T-helper 1 cell (primary cell): ENCODE measurements at regions not wholly inside any gene's neighbourhood (a gene's known extent, or its start where the extent isn't known, plus 50 kb on each side); places are given as distances from the start of the nearest gene placed in this dataset.
"Not testable (repeated sequence)": the region's sequence is repeated elsewhere in the genome, so short reads cannot be mapped to it uniquely, and the experiment has no call there.

Experiments
- DNase-seq, 5 donors: peaks; one replicate each; pipeline ENCODE4 v3.0.0-alpha.2; 2012 to 2020

- no peak for DNase-seq
Measured at GRCh38 chr3:75395580-75396315, 268.4 kb upstream of the FRG2C start.

- no peak for DNase-seq
Measured at GRCh38 chr3:75396316-75396802, 267.8 kb upstream of the FRG2C start.

GRCh38 chr3:75397486-75397885, 266.6 kb upstream of the FRG2C start:
- not testable (repeated sequence) for DNase-seq

GRCh38 chr3:75422101-75422945, 241.8 kb upstream of the FRG2C start:
- peak in 1 of 5 donors; percentile 15 for DNase-seq

DNA sequence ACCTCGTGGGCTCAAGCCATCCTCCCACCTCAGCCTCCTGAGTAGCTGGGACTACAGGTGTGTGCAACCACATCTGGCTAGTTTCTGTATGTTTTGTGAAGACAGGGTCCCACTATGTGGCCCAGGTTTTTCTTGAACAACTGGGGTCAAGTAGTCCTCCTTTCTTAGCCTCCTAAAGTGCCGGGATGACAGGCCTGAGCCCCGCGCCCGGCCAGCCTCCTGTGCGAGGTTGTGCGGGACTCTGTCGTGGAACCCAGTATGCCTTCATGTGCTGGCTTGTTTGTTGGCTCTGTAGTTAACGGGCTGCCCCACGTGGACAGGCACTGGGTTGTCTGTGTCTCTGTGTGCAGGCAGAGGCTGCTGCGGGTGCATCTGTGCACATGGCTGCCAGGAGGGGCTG, 238.7 kb upstream of the FRG2C start:
- DNase-seq, result not testable (repeated sequence)

DNA sequence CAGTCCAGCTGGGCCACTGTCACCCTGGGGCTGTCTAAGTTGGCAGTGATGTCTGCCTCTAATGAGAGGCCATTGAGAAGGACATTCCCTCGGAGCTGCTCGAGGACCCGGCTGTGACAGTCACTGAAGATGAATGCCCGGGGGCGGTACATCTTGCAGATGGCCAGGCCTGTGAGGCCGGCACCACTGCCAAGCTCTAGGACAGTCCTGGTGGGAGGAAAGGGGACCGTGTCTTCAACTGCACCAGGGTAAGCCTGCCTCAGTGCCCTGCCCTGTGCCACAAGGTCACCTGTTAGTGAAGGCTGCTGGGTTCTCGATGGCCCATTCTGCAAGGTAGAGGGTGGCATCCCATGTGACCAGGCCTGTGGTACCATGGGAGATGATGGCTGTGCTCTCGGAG, 236.6 kb upstream of the FRG2C start:
- not testable (repeated sequence) for DNase-seq

DNA sequence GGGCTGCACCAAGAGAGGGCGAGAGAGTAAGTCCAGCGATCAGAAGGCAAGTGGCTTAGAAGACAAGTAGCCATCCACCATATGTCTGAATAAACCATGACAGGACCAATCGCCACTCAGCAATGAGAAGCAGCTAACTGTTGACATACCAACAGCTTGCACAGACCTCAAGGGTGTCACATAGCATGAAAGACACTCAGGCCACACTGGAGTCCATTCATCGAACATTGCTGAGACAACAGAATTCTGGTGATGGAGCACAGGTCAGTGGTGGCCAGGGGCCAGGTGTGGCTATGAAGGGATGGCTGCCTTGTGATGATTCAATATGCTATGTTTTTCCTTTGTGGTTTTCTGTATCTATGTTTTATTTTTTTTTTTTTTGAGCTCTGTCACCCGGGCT, 236.2 kb upstream of the FRG2C start:
- not testable (repeated sequence) for DNase-seq

DNA sequence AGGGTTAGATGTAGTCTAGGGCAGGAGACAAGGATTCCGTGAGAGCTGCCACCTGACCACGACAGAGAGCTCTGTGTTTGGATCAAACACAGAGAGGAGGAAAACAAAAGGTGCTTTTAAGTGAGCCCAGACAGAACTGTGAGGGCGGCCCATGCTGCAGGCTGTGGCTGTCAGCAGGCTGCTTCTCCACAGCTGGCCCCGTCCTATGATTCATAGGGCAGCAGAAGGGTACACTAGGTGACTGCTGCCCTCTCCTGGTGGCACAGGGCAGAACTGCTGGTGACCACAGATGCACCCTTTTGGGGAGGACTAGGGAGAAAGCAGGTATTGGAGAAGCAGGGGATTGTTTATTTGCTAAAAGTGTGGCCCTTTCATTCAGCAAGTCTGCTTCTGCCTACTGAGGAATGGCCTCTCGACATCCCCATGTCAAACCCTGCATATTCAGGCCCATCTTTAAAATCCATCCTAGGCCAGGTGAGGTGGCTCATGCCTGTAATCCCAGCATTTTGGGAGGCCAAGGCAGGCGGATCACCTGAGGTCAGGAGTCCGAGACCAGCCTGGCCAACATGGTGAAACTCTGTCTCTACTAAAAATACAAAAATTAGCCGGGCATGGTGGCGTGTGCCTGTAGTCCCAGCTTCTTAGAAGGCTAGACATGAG, 234.4 kb upstream of the FRG2C start:
- DNase-seq, result peak; percentile 33 to 70 (median 47)

DNA sequence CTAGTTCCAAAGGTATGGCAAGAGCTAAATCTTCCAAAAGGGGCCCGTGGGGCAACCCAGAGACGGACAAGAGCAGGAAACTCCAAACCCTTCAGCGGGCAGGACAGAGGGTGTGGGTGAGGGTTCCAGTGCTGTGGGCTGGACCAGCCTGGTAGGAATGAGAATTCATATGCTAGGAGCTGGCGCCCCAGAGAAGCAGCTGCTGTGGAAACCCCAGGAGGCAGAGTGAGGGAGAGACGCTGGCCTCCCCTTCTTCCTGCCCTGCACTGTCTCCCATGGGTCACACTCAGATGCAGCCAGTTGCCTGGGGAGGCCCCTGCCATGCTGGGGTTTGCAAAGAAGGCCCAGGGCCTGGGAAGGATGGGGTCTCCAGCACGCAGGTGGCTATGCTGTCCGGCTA, 233.7 kb upstream of the FRG2C start:
- DNase-seq, result not testable (repeated sequence)

- not testable (repeated sequence) for DNase-seq
Measured at GRCh38 chr3:75431120-75431519, 233.0 kb upstream of the FRG2C start.

DNA sequence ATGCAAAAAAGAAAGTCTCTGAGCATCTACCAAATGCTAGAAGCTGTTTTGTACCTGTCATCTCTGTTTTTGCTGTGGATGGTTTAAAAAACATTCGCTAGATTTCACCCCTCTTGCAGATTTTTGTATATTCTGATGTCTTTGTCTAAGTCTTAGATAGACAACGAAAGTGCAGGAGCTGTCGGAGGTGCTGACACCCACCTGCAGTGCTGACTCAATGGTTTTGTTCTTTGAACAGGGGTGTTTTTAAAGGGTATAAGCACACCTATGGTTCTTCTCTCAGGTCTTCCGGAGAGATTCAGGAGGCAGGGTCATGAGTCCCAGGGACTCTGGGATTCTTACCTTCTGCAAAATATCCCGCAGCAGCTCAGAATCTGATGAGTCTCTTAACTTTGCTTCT, 231.7 kb upstream of the FRG2C start:
- not testable (repeated sequence) for DNase-seq

GRCh38 chr3:75432885-75433284, 231.2 kb upstream of the FRG2C start:
- not testable (repeated sequence) for DNase-seq

GRCh38 chr3:75433295-75433694, 230.8 kb upstream of the FRG2C start:
- DNase-seq, result not testable (repeated sequence)

- peak in 1 of 5 donors; percentile 18 for DNase-seq
Measured at GRCh38 chr3:75434276-75434912, 229.7 kb upstream of the FRG2C start.

- DNase-seq, result peak; percentile 97 to 98 (median 98)
Measured at GRCh38 chr3:75434913-75435793, 229.0 kb upstream of the FRG2C start.

DNA sequence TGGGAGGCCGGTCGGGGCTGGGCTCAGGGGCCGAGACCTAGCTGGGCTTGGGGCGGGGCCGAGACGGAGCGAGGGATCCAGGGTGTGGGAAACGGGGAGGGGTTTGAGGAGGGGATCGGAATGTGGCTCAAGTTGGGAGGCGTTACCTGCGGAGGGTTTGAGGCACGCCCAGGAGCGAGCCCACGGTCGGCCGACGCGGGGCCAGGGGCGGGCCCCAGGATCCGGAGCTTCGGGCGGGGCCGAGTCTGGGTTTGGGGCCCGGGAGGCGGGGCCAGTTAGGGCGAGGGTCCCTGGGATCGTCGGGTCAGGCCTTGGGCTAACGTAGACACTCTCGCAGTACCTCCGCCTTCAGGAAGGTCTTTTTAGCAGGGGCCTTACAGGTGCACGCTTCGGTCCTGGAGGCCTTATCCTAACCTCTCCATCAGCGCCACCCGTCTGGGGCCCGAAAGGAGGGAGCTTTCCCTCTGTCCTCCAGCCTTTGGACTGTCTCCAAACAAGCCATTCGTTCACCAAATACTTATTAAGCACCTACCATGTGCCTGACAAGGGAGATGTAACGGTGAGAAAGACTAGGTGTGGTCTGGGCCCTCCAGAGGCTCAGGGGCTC, 228.2 kb upstream of the FRG2C start:
- peak in 1 of 5 donors; percentile 79 for DNase-seq

- DNase-seq, result not testable (repeated sequence)
Measured at GRCh38 chr3:75440986-75441385, 223.1 kb upstream of the FRG2C start.

DNA sequence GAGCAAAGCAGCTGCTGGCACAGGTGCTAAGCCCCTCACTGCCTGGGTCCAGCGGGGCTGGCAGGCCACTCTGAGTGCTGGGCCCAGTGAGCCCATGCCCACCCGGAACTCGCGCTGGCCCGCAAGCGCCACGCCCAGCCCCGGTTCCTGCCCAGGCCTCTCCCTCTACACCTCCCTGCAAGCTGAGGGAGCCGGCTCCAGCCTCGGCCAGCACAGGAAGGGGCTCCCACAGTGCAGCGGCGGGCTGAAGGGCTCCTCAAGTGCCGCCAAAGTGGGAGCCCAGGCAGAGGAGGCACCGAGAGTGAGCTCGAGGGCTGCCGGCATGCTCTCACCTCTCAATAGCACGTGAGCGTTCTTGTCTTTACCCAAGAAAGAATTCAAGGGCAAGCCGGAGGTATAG, 219.5 kb upstream of the FRG2C start:
- DNase-seq, result not testable (repeated sequence)

GRCh38 chr3:75445234-75445633, 218.9 kb upstream of the FRG2C start:
- DNase-seq, result not testable (repeated sequence)

DNA sequence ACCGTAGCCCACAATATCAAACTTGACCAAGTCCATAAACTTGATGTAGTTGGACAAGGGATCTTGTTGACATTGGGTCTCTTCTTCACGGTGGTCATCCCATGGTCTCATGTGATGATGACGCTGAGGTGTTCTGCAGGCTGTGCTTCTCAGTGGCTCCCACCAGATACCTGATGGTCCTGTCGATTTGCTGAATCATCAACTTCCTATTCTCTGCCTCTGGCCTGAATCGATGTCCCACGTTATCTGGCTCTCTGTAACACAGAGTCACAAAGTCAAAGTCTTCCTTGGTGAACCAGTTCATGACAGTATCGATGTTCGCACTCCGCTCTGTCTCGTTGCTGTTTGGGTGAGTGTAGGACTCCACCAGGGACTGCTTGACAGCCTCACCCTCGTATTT, 217.2 kb upstream of the FRG2C start:
- DNase-seq, result not testable (repeated sequence)

- DNase-seq, result not testable (repeated sequence)
Measured at GRCh38 chr3:75453328-75453727, 210.8 kb upstream of the FRG2C start.
